ENCODE measurements at regions not wholly inside any gene's neighbourhood (a gene's known extent, or its start where the extent isn't known, plus 50 kb on each side); places are given as distances from the start of the nearest gene placed in this dataset.

GRCh38 chr6:163926642-163927041 is 512.1 kb downstream of the QKI start:
- H3K9me2 ChIP-seq (replicated peaks; ENCODE audit: insufficient read depth, low read length), result no peaks in the 10 kb centered on the region
- no peaks in the 10 kb centered on the region for H3K9me3 ChIP-seq (ENCODE audit: insufficient read depth, low read length)
- H3K79me2 ChIP-seq (ENCODE audit: insufficient read depth, low read length), result no peaks in the 10 kb centered on the region
- no peaks in the 10 kb centered on the region for H3K36me3 ChIP-seq (ENCODE audit: low read length)
- H3K9ac ChIP-seq (ENCODE audit: low read length), result no peak overlapping the region
- H3F3A ChIP-seq (ENCODE audit: insufficient read depth), result no peaks in the 10 kb centered on the region
- no peak overlapping the region for H3K4me3 ChIP-seq (ENCODE audit: insufficient read depth, low read length, poor library complexity, severe bottlenecking)
- no peak overlapping the region for H2AFZ ChIP-seq (ENCODE audit: low read depth, low read length, severe bottlenecking)
- no peak overlapping the region for H3K27ac ChIP-seq (ENCODE audit: low read depth, low read length)
- H4K20me1 ChIP-seq (ENCODE audit: low read depth, low read length), result no peaks in the 10 kb centered on the region
- H3K4me2 ChIP-seq (ENCODE audit: low read depth, low read length, poor library complexity, severe bottlenecking), result no peak overlapping the region
- TF ChIP-seq EZH2phosphoT487 (conservative IDR thresholded peaks at IDR 0.05; ENCODE audit: low read length), result no peak
- TF ChIP-seq CTCF (IDR thresholded peaks at IDR 0.05; ENCODE audit: insufficient read depth, low read length, poor library complexity, severe bottlenecking), result no peak
- no peaks in the 10 kb centered on the region for H3K27me3 ChIP-seq (ENCODE audit: low read length)

GRCh38 chr6:163925839-163926238 is 511.3 kb downstream of the QKI start:
- no peak overlapping the region for H3K4me2 ChIP-seq (ENCODE audit: low read depth, low read length, poor library complexity, severe bottlenecking)
- no peaks in the 10 kb centered on the region for H3F3A ChIP-seq (ENCODE audit: insufficient read depth)
- no peaks in the 10 kb centered on the region for H3K9me3 ChIP-seq (ENCODE audit: insufficient read depth, low read length)
- H3K79me2 ChIP-seq (ENCODE audit: insufficient read depth, low read length), result no peaks in the 10 kb centered on the region
- H4K20me1 ChIP-seq (ENCODE audit: low read depth, low read length), result no peaks in the 10 kb centered on the region
- H3K9ac ChIP-seq (ENCODE audit: low read length), result no peak overlapping the region
- no peak overlapping the region for H2AFZ ChIP-seq (ENCODE audit: low read depth, low read length, severe bottlenecking)
- no peak overlapping the region for H3K4me3 ChIP-seq (ENCODE audit: insufficient read depth, low read length, poor library complexity, severe bottlenecking)
- TF ChIP-seq EZH2phosphoT487 (conservative IDR thresholded peaks at IDR 0.05; ENCODE audit: low read length), result no peak
- no peak for TF ChIP-seq CTCF (IDR thresholded peaks at IDR 0.05; ENCODE audit: insufficient read depth, low read length, poor library complexity, severe bottlenecking)
- H3K27me3 ChIP-seq (ENCODE audit: low read length), result no peaks in the 10 kb centered on the region
- no peaks in the 10 kb centered on the region for H3K9me2 ChIP-seq (replicated peaks; ENCODE audit: insufficient read depth, low read length)
- no peak overlapping the region for H3K27ac ChIP-seq (ENCODE audit: low read depth, low read length)
- H3K36me3 ChIP-seq (ENCODE audit: low read length), result no peaks in the 10 kb centered on the region

GRCh38 chr6:163923658-163924411 is 509.3 kb downstream of the QKI start:
- no peak overlapping the region for H3K27ac ChIP-seq (ENCODE audit: low read depth, low read length)
- TF ChIP-seq CTCF (IDR thresholded peaks at IDR 0.05; ENCODE audit: insufficient read depth, low read length, poor library complexity, severe bottlenecking), result no peak
- TF ChIP-seq EZH2phosphoT487 (conservative IDR thresholded peaks at IDR 0.05; ENCODE audit: low read length), result no peak
- H3K9me3 ChIP-seq (ENCODE audit: insufficient read depth, low read length), result no peaks in the 10 kb centered on the region
- H4K20me1 ChIP-seq (ENCODE audit: low read depth, low read length), result no peaks in the 10 kb centered on the region
- no peaks in the 10 kb centered on the region for H3K9me2 ChIP-seq (replicated peaks; ENCODE audit: insufficient read depth, low read length)
- H3K27me3 ChIP-seq (ENCODE audit: low read length), result no peaks in the 10 kb centered on the region
- H3K36me3 ChIP-seq (ENCODE audit: low read length), result no peaks in the 10 kb centered on the region
- no peak overlapping the region for H2AFZ ChIP-seq (ENCODE audit: low read depth, low read length, severe bottlenecking)
- no peak overlapping the region for H3K4me3 ChIP-seq (ENCODE audit: insufficient read depth, low read length, poor library complexity, severe bottlenecking)
- no peak overlapping the region for H3K4me2 ChIP-seq (ENCODE audit: low read depth, low read length, poor library complexity, severe bottlenecking)
- H3F3A ChIP-seq (ENCODE audit: insufficient read depth), result no peaks in the 10 kb centered on the region
- H3K79me2 ChIP-seq (ENCODE audit: insufficient read depth, low read length), result no peaks in the 10 kb centered on the region
- H3K9ac ChIP-seq (ENCODE audit: low read length), result no peak overlapping the region
